HepG2 (cell line): ENCODE measurements at regions not wholly inside any gene's neighbourhood (a gene's known extent, or its start where the extent isn't known, plus 50 kb on each side); places are given as distances from the start of the nearest gene placed in this dataset.

ENCODE experiments used
- ATAC-seq: fragments of 200-7000 bp; cut with Tn5 transposase; 3 replicates; pipeline ENCODE4 v1.9.1; 2020; ENCODE audit warnings: mild to moderate bottlenecking, moderate library complexity
- BruUV-seq: library from RNA; stranded (reverse); fragments of 400-500 nt; replicated peaks from 2 replicates; lab custom pipeline; 2021; lab: Mats Ljungman, UMichigan
- CTCF ChIA-PET: fragments of 300-600 bp; formaldehyde crosslinking; extraction: SDS; loops from one replicate; lab custom pipeline; 2021; ENCODE audit warnings: low total read pairs, inconsistent platforms, low intra/inter-chr PET ratio; lab: Yijun Ruan, JAX
- POLR2A ChIA-PET: fragments of 350-600 bp; sonication (Branson Sonifier 250); formaldehyde crosslinking; loops from one replicate; lab custom pipeline; 2020; ENCODE audit warnings: antibody characterized with exemption, inconsistent platforms; lab: Yijun Ruan, JAX
- DNase-seq: peaks from one replicate; pipeline ENCODE4 v3.0.0-alpha.2; 2015; ENCODE audit warnings: low spot score
- FAIRE-seq: peaks from 3 replicates; lab custom pipeline; 2011; peaks lifted over from hg19 to GRCh38; lab: Jason Lieb, UNC
- H2AFZ ChIP-seq: one replicate; pipeline ENCODE4 v1.6.1; 2011; ENCODE audit warnings: low read length, inconsistent platforms
- H3K27ac ChIP-seq: fragments of 300-600 bp; 3 replicates; pipeline ENCODE4 v1.8.0; 2011; ENCODE audit warnings: mixed run types, mild to moderate bottlenecking, mixed read lengths, low read length, inconsistent platforms; ENCODE audit not compliant: insufficient read depth; ENCODE audit errors: extremely low read length
- H3K27me3 ChIP-seq, 2 experiments: fragments of 200-600 bp in 1 of 2; 2 replicates in 1 of 2; 3 replicates in 1 of 2; pipeline versions ENCODE4 v1.6.0 to v1.8.0; 2011; ENCODE audit warnings: low read length in 2 of 2, mild to moderate bottlenecking in 2 of 2, moderate library complexity in 2 of 2, inconsistent platforms in 1 of 2; ENCODE audit not compliant: insufficient read depth in 2 of 2, control insufficient read depth in 1 of 2
- H3K36me3 ChIP-seq, 2 experiments: fragments of 200-600 bp in 1 of 2; replicated peaks in 1 of 2; 2 replicates in 1 of 2; 3 replicates in 1 of 2; pipeline versions ENCODE4 v1.5.1 to v1.8.0; 2011; ENCODE audit warnings: low read length in 2 of 2, inconsistent platforms in 1 of 2; ENCODE audit not compliant: insufficient read depth in 2 of 2, control insufficient read depth in 1 of 2
- H3K4me1 ChIP-seq: 2 replicates; pipeline ENCODE4 v1.5.1; 2012; ENCODE audit warnings: low read length, inconsistent platforms; ENCODE audit not compliant: insufficient read depth
- H3K4me2 ChIP-seq: 2 replicates; pipeline ENCODE4 v1.6.0; 2011; ENCODE audit warnings: low read depth, low read length, inconsistent platforms
- H3K4me3 ChIP-seq, 3 experiments: fragments of 200-600 bp in 1 of 3; sonication (generic), shearing (Covaris generic) in 1 of 3; replicated peaks in 1 of 3; 2 replicates each; pipeline ENCODE4 v1.5.1; 2011 to 2016; ENCODE audit warnings: low read length in 3 of 3, inconsistent platforms in 2 of 3, low read depth in 2 of 3, mild to moderate bottlenecking in 2 of 3, control low read depth in 1 of 3, mixed read lengths in 1 of 3; ENCODE audit not compliant: insufficient read depth in 1 of 3
- H3K79me2 ChIP-seq: one replicate; pipeline ENCODE4 v1.6.1; 2011; ENCODE audit warnings: low read length, inconsistent platforms; ENCODE audit not compliant: insufficient read depth
- H3K9ac ChIP-seq: 2 replicates; pipeline ENCODE4 v1.6.0; 2011; ENCODE audit warnings: mild to moderate bottlenecking, low read depth, low read length, inconsistent platforms; ENCODE audit not compliant: insufficient read depth
- H3K9me3 ChIP-seq: 2 replicates; pipeline ENCODE4 v1.5.1; 2012; ENCODE audit warnings: mild to moderate bottlenecking, low read length
- H4K20me1 ChIP-seq: 2 replicates; pipeline ENCODE4 v1.6.0; 2011; ENCODE audit warnings: inconsistent platforms, mild to moderate bottlenecking, low read length, moderate library complexity; ENCODE audit not compliant: insufficient read depth
- DZIP1 ChIP-seq: sonication (generic); formaldehyde crosslinking; IDR thresholded peaks from 2 replicates; pipeline ENCODE4 v1.5.0; 2020; ENCODE audit warnings: mild to moderate bottlenecking, missing genetic modification reagents
- ETS1 ChIP-seq: sonication (generic); formaldehyde crosslinking; IDR thresholded peaks from 2 replicates; pipeline ENCODE4 v1.4.0; 2020; ENCODE audit warnings: missing genetic modification reagents
- JARID2 ChIP-seq: sonication (generic); formaldehyde crosslinking; IDR thresholded peaks from 2 replicates; pipeline ENCODE4 v1.8.1; 2023; ENCODE audit warnings: missing genetic modification reagents, inconsistent platforms; ENCODE audit not compliant: insufficient replicate concordance
- KMT2A ChIP-seq: sonication (generic); formaldehyde crosslinking; IDR thresholded peaks from 2 replicates; pipeline ENCODE4 v1.4.0; 2020; ENCODE audit warnings: missing genetic modification reagents
- PRDM15 ChIP-seq: sonication (generic); formaldehyde crosslinking; IDR thresholded peaks from 2 replicates; pipeline ENCODE4 v1.4.0; 2020; ENCODE audit warnings: missing genetic modification reagents
- REXO4 ChIP-seq: sonication (generic); formaldehyde crosslinking; IDR thresholded peaks from 2 replicates; pipeline ENCODE4 v1.8.0; 2022; ENCODE audit warnings: missing genetic modification reagents, mild to moderate bottlenecking, borderline replicate concordance
- SATB2 ChIP-seq: sonication (generic); formaldehyde crosslinking; IDR thresholded peaks from 2 replicates; pipeline ENCODE4 v1.5.0; 2020; ENCODE audit warnings: missing genetic modification reagents
- TBX2 ChIP-seq: sonication (generic); formaldehyde crosslinking; IDR thresholded peaks from 2 replicates; pipeline ENCODE4 v1.5.0; 2020; ENCODE audit warnings: missing genetic modification reagents, mild to moderate bottlenecking, borderline replicate concordance
- ZNF10 ChIP-seq: sonication (generic); formaldehyde crosslinking; IDR thresholded peaks from 2 replicates; pipeline ENCODE4 v1.4.0; 2020; ENCODE audit warnings: mild to moderate bottlenecking, low read depth, missing genetic modification reagents, borderline replicate concordance
- ZNF3 ChIP-seq: IDR thresholded peaks from 2 replicates; pipeline ENCODE4 v1.7.0; 2017; ENCODE audit warnings: inconsistent platforms
- ZNF576 ChIP-seq: sonication (generic); formaldehyde crosslinking; IDR thresholded peaks from 2 replicates; pipeline ENCODE4 v1.4.0; 2020; ENCODE audit warnings: mild to moderate bottlenecking, missing genetic modification reagents
- ZNF644 ChIP-seq: IDR thresholded peaks from 2 replicates; pipeline ENCODE4 v1.6.1; 2016; ENCODE audit warnings: low read depth
- in situ Hi-C: cut with HindIII; loops from 2 replicates; pipeline ENCODE4 v1.10.0; 2017; ENCODE audit warnings: low pct_unique_long_range_greater_than_20kb; ENCODE audit not compliant: extremely low pct_ligation_motif_present
- intact Hi-C: fragments of 100-400 bp; cut with micrococcal nuclease; formaldehyde crosslinking; loops from one replicate; pipeline ENCODE4 v1.10.0; 2022; ENCODE audit not compliant: unreplicated experiment
- TF ChIP-seq, protein P1 (sequence below): sonication (generic); formaldehyde crosslinking; IDR thresholded peaks from 2 replicates; pipeline ENCODE4 v1.4.0; 2020; ENCODE audit warnings: low read depth, missing genetic modification reagents

DNA sequence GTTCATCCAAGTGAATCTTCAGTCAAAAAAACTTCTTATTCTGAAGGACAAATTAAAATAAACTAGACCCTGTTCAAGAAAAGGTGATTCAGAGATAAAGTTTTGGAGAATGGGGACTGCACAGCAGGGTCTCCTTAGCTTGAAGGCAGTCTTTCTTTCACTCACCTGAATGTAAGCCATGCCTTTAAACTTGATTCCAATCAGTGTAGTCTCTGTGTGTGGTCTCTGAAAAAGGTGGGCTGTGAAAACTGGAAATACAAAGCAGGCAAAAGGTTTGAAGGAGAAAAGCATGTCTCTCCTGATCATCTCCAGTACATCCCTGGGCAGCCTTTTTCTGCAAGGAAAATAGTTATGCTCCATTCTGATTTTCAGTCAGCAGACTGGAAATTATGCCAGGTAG is 188.0 kb upstream of the SASH1 start:
- POLR2A ChIA-PET, result no interaction called here
- no peaks in the 10 kb centered on the region for H4K20me1 ChIP-seq
- DNase-seq, result no peak
- no peak overlapping the region for H3K27ac ChIP-seq
- H3K9ac ChIP-seq, result no peak overlapping the region
- CTCF ChIA-PET, result no interaction called here
- BruUV-seq, result no TSS peak
- no peak overlapping the region for H3K4me2 ChIP-seq
- no peaks in the 10 kb centered on the region for H3K9me3 ChIP-seq
- H3K27me3 ChIP-seq, result no peaks in the 10 kb centered on the region
- in situ Hi-C loops (loop anchor here (25.0 kb wide), 2 partner anchors 767 to 1292 kb away; no protein-coding TSS in a partner anchor), intact Hi-C loops (no loop called here)
- H3K36me3 ChIP-seq, result no peaks in the 10 kb centered on the region
- H3K4me1 ChIP-seq, result no peaks in the 10 kb centered on the region
- H3K4me3 ChIP-seq, result no peak overlapping the region
- no peak for FAIRE-seq
- no peak overlapping the region for H2AFZ ChIP-seq
- H3K79me2 ChIP-seq, result no peaks in the 10 kb centered on the region
- ATAC-seq, result no peak
- no peak for TF ChIP-seq ZNF10 (CRISPR knock-in tag)
- no peak for TF ChIP-seq ZNF644 (CRISPR knock-in tag)
- no peak for TF ChIP-seq DZIP1
- TF ChIP-seq ZNF576, result no peak
- TF ChIP-seq TBX2 (CRISPR knock-in tag), result no peak
- no peak for TF ChIP-seq REXO4 (CRISPR knock-in tag)
- TF ChIP-seq SATB2, result no peak
- no peak for TF ChIP-seq ETS1
- TF ChIP-seq PRDM15 (CRISPR knock-in tag), result no peak
- TF ChIP-seq ZNF3 (CRISPR knock-in tag), result no peak
- TF ChIP-seq JARID2 (CRISPR knock-in tag), result no peak
- TF ChIP-seq KMT2A, result no peak
- TF ChIP-seq, protein P1, sequence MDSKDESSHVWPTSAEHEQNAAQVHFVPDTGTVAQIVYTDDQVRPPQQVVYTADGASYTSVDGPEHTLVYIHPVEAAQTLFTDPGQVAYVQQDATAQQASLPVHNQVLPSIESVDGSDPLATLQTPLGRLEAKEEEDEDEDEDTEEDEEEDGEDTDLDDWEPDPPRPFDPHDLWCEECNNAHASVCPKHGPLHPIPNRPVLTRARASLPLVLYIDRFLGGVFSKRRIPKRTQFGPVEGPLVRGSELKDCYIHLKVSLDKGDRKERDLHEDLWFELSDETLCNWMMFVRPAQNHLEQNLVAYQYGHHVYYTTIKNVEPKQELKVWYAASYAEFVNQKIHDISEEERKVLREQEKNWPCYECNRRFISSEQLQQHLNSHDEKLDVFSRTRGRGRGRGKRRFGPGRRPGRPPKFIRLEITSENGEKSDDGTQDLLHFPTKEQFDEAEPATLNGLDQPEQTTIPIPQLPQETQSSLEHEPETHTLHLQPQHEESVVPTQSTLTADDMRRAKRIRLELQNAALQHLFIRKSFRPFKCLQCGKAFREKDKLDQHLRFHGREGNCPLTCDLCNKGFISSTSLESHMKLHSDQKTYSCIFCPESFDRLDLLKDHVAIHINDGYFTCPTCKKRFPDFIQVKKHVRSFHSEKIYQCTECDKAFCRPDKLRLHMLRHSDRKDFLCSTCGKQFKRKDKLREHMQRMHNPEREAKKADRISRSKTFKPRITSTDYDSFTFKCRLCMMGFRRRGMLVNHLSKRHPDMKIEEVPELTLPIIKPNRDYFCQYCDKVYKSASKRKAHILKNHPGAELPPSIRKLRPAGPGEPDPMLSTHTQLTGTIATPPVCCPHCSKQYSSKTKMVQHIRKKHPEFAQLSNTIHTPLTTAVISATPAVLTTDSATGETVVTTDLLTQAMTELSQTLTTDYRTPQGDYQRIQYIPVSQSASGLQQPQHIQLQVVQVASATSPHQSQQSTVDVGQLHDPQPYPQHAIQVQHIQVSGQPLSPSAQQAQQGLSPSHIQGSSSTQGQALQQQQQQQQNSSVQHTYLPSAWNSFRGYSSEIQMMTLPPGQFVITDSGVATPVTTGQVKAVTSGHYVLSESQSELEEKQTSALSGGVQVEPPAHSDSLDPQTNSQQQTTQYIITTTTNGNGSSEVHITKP, result no peak
